ENCODE measurements at regions not wholly inside any gene's neighbourhood (a gene's known extent, or its start where the extent isn't known, plus 50 kb on each side); places are given as distances from the start of the nearest gene placed in this dataset.
"Not testable (repeated sequence)": the region's sequence is repeated elsewhere in the genome, so short reads cannot be mapped to it uniquely, and the experiment has no call there.

GRCh38 chr6:155641603-155642002 lies 186.0 kb upstream of the NOX3 start:
- DNase-seq (ENCODE audit: low read depth, low spot score) = no peak
- Mint-ChIP-seq H3K9me3 (peaks cover 11% of the 10 kb centered on the region), H3K4me1 (peaks cover 17% of the 10 kb centered on the region), H3K27me3 (ENCODE audit: low read depth) (no peaks in the 10 kb centered on the region), H3K36me3 (ENCODE audit: low read depth) (peaks cover 7% of the 10 kb centered on the region), H3K27ac (ENCODE audit: unreplicated experiment) (no peak overlapping the region), H3K4me3 (no peak overlapping the region)
- no peak for TF ChIP-seq CTCF (conservative IDR thresholded peaks at IDR 0.05)

- Mint-ChIP-seq H3K4me1 (peaks cover 5% of the 10 kb centered on the region), H3K9me3 (peaks cover 14% of the 10 kb centered on the region), H3K36me3 (ENCODE audit: low read depth) (peaks cover 7% of the 10 kb centered on the region), H3K27me3 (ENCODE audit: low read depth) (no peaks in the 10 kb centered on the region), H3K4me3 (no peak overlapping the region), H3K27ac (ENCODE audit: unreplicated experiment) (no peak overlapping the region)
- no peak for TF ChIP-seq CTCF (conservative IDR thresholded peaks at IDR 0.05)
- no peak for DNase-seq (ENCODE audit: low read depth, low spot score)
Observed at GRCh38 chr6:155638200-155638599, 182.6 kb upstream of the NOX3 start.

- TF ChIP-seq CTCF (conservative IDR thresholded peaks at IDR 0.05) = no peak
- H3K27ac Mint-ChIP-seq (ENCODE audit: unreplicated experiment) = no peak overlapping the region
- no peaks in the 10 kb centered on the region for H3K27me3 Mint-ChIP-seq (ENCODE audit: low read depth)
- H3K4me3 Mint-ChIP-seq = no peak overlapping the region
- no peaks in the 10 kb centered on the region for H3K36me3 Mint-ChIP-seq (ENCODE audit: low read depth)
- H3K4me1 Mint-ChIP-seq = peaks cover 5% of the 10 kb centered on the region
- H3K9me3 Mint-ChIP-seq = peaks cover 9% of the 10 kb centered on the region
- no peak for DNase-seq (ENCODE audit: low read depth, low spot score)
Observed at GRCh38 chr6:155635416-155635815, 179.8 kb upstream of the NOX3 start.

GRCh38 chr6:155630085-155630484 lies 174.4 kb upstream of the NOX3 start:
- Mint-ChIP-seq H3K27ac (ENCODE audit: unreplicated experiment) (no peak overlapping the region), H3K9me3 (peaks cover 4% of the 10 kb centered on the region), H3K4me3 (no peak overlapping the region), H3K27me3 (ENCODE audit: low read depth) (no peaks in the 10 kb centered on the region), H3K36me3 (ENCODE audit: low read depth) (no peaks in the 10 kb centered on the region), H3K4me1 (peaks cover 5% of the 10 kb centered on the region)
- no peak for TF ChIP-seq CTCF (conservative IDR thresholded peaks at IDR 0.05)
- DNase-seq (ENCODE audit: low read depth, low spot score) = no peak

DNA sequence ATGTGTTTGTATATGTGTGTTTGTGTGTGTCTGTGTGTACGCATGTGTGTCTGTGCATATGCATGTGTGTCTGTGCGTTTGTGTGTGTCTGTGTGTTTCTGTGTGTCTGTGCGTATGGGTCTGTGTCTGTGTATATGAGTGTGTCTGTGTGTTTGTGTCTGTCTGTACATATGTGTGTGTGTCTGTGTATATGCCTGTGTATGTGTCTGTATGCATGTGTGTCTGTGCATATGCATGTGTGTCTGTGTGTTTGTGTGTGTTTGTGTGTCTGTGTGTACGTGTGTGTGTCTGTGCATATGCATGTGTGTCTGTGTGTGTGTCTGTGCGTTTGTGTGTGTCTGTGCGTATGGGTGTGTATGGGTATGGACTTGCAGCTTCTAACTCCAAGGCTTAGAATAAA lies 174.0 kb upstream of the NOX3 start:
- Mint-ChIP-seq H3K27ac (ENCODE audit: unreplicated experiment) (no peak overlapping the region), H3K9me3 (peaks cover 4% of the 10 kb centered on the region), H3K36me3 (ENCODE audit: low read depth) (no peaks in the 10 kb centered on the region), H3K4me3 (no peak overlapping the region), H3K27me3 (ENCODE audit: low read depth) (no peaks in the 10 kb centered on the region), H3K4me1 (peaks cover 5% of the 10 kb centered on the region)
- TF ChIP-seq CTCF (conservative IDR thresholded peaks at IDR 0.05) = no peak
- DNase-seq (ENCODE audit: low read depth, low spot score) = no peak

- H3K27ac Mint-ChIP-seq (ENCODE audit: unreplicated experiment) = no peak overlapping the region
- H3K9me3 Mint-ChIP-seq = peaks cover 4% of the 10 kb centered on the region
- H3K4me1 Mint-ChIP-seq = no peaks in the 10 kb centered on the region
- no peak overlapping the region for H3K4me3 Mint-ChIP-seq
- no peaks in the 10 kb centered on the region for H3K36me3 Mint-ChIP-seq (ENCODE audit: low read depth)
- H3K27me3 Mint-ChIP-seq (ENCODE audit: low read depth) = no peaks in the 10 kb centered on the region
- TF ChIP-seq CTCF (conservative IDR thresholded peaks at IDR 0.05) = no peak
- DNase-seq (ENCODE audit: low read depth, low spot score) = no peak
Observed at GRCh38 chr6:155628306-155628705, 172.7 kb upstream of the NOX3 start.

- H3K27ac Mint-ChIP-seq (ENCODE audit: unreplicated experiment); H3K9me3 Mint-ChIP-seq; H3K27me3 Mint-ChIP-seq (ENCODE audit: low read depth); DNase-seq (ENCODE audit: low read depth, low spot score); H3K36me3 Mint-ChIP-seq (ENCODE audit: low read depth); H3K4me1 Mint-ChIP-seq; H3K4me3 Mint-ChIP-seq: not testable (repeated sequence)
Observed at GRCh38 chr6:155627722-155628212, 172.1 kb upstream of the NOX3 start.
